HG03039 (cell line): ENCODE measurements at regions not wholly inside any gene's neighbourhood (a gene's known extent, or its start where the extent isn't known, plus 50 kb on each side); places are given as distances from the start of the nearest gene placed in this dataset.
"Not testable (repeated sequence)": the region's sequence is repeated elsewhere in the genome, so short reads cannot be mapped to it uniquely, and the experiment has no call there.

ENCODE experiments used
- ATAC-seq: cut with Tn5 transposase; IDR thresholded peaks from one replicate; pipeline ENCODE4 v1.9.1; 2021; ENCODE audit warnings: mild to moderate bottlenecking, moderate library complexity; ENCODE audit not compliant: unreplicated experiment

- not testable (repeated sequence) for ATAC-seq
These were observed 49.9 kb upstream of the MSMB start for GRCh38 chr10:46095943-46096342.

GRCh38 chr10:46096446-46096845 lies 50.4 kb upstream of the MSMB start:
- no peak for ATAC-seq

GRCh38 chr10:46096909-46097575 lies 51.0 kb upstream of the MSMB start:
- no peak for ATAC-seq

GRCh38 chr10:46097576-46098317 lies 51.7 kb upstream of the MSMB start:
- no peak for ATAC-seq

- no peak for ATAC-seq
These were observed 52.3 kb upstream of the MSMB start for GRCh38 chr10:46098386-46098785.

GRCh38 chr10:46098925-46099324 lies 52.9 kb upstream of the MSMB start:
- not testable (repeated sequence) for ATAC-seq

GRCh38 chr10:46104071-46104585 lies 58.1 kb upstream of the MSMB start:
- ATAC-seq: no peak

- ATAC-seq: not testable (repeated sequence)
These were observed 59.3 kb upstream of the MSMB start for GRCh38 chr10:46105416-46105815.

- ATAC-seq: peak; percentile 25
These were observed 59.9 kb upstream of the MSMB start for GRCh38 chr10:46105856-46106409.

GRCh38 chr10:46106410-46107255 lies 60.6 kb upstream of the MSMB start:
- peak; percentile 91 for ATAC-seq

- ATAC-seq: not testable (repeated sequence)
These were observed 62.1 kb upstream of the MSMB start for GRCh38 chr10:46108158-46108499.

- ATAC-seq: not testable (repeated sequence)
These were observed 108.2 kb upstream of the MSMB start for GRCh38 chr10:46154271-46154670.

- ATAC-seq: not testable (repeated sequence)
These were observed 108.6 kb upstream of the MSMB start for GRCh38 chr10:46154683-46155082.

GRCh38 chr10:46156866-46157265 lies 110.8 kb upstream of the MSMB start:
- not testable (repeated sequence) for ATAC-seq

GRCh38 chr10:46169736-46170135 lies 117.1 kb upstream of the ANTXRL start:
- no peak for ATAC-seq

GRCh38 chr10:46170789-46171188 lies 116.0 kb upstream of the ANTXRL start:
- no peak for ATAC-seq

GRCh38 chr10:46171661-46172060 lies 115.1 kb upstream of the ANTXRL start:
- ATAC-seq: no peak

- ATAC-seq: no peak
These were observed 111.5 kb upstream of the ANTXRL start for GRCh38 chr10:46175296-46175695.

GRCh38 chr10:46175831-46176230 lies 111.0 kb upstream of the ANTXRL start:
- ATAC-seq: no peak

GRCh38 chr10:46187431-46187830 lies 99.4 kb upstream of the ANTXRL start:
- not testable (repeated sequence) for ATAC-seq

GRCh38 chr10:46197050-46197449 lies 89.7 kb upstream of the ANTXRL start:
- ATAC-seq: no peak
